MM.1S (cell line): ENCODE measurements at regions not wholly inside any gene's neighbourhood (a gene's known extent, or its start where the extent isn't known, plus 50 kb on each side); places are given as distances from the start of the nearest gene placed in this dataset.

Experiments used
- DNase-seq: peaks from one replicate; pipeline ENCODE4 v3.0.0-alpha.2; 2015
- H2AFZ ChIP-seq: fragments of 300-600 bp; sonication (generic); 2 replicates; pipeline ENCODE4 v1.6.0; 2016; ENCODE audit warnings: antibody characterized with exemption, low read length
- H3F3A ChIP-seq: fragments of 300-600 bp; sonication (generic); 2 replicates; pipeline ENCODE4 v1.6.1; 2016; ENCODE audit warnings: mild to moderate bottlenecking, antibody characterized with exemption, low read length, moderate library complexity, mixed read lengths; ENCODE audit not compliant: insufficient read depth
- H3K27ac ChIP-seq: fragments of 300-600 bp; sonication (generic); 2 replicates; pipeline ENCODE4 v1.5.1; 2016; ENCODE audit warnings: mild to moderate bottlenecking, low read length
- H3K27me3 ChIP-seq: fragments of 300-600 bp; sonication (generic); replicated peaks from 2 replicates; pipeline ENCODE4 v1.6.0; 2016; ENCODE audit warnings: low read length; ENCODE audit not compliant: insufficient read depth
- H3K36me3 ChIP-seq: fragments of 300-600 bp; sonication (generic); replicated peaks from 2 replicates; pipeline ENCODE4 v1.6.1; 2016; ENCODE audit warnings: mild to moderate bottlenecking, low read length, mixed read lengths; ENCODE audit not compliant: insufficient read depth
- H3K4me1 ChIP-seq: fragments of 300-600 bp; sonication (generic); 2 replicates; pipeline ENCODE4 v1.6.1; 2016; ENCODE audit warnings: low read length, mixed read lengths
- H3K4me2 ChIP-seq: fragments of 300-600 bp; sonication (generic); 2 replicates; pipeline ENCODE4 v1.6.0; 2016; ENCODE audit warnings: low read depth, low read length
- H3K4me3 ChIP-seq: fragments of 300-600 bp; sonication (generic); 2 replicates; pipeline ENCODE4 v1.5.1; 2016; ENCODE audit warnings: low read length, mixed read lengths
- H3K79me2 ChIP-seq: fragments of 300-600 bp; sonication (generic); 2 replicates; pipeline ENCODE4 v1.6.1; 2016; ENCODE audit warnings: mixed run types, low read length, mixed read lengths
- H3K9ac ChIP-seq: fragments of 300-600 bp; sonication (generic); 2 replicates; pipeline ENCODE4 v1.6.1; 2016; ENCODE audit warnings: low read length, mixed read lengths
- H3K9me2 ChIP-seq: fragments of 300-600 bp; sonication (generic); replicated peaks from 2 replicates; pipeline ENCODE4 v1.6.1; 2016; ENCODE audit warnings: mild to moderate bottlenecking, low read length, mixed read lengths; ENCODE audit not compliant: insufficient read depth
- H3K9me3 ChIP-seq: fragments of 300-600 bp; sonication (generic); replicated peaks from 2 replicates; pipeline ENCODE4 v1.6.1; 2016; ENCODE audit warnings: mild to moderate bottlenecking, low read length, mixed read lengths; ENCODE audit not compliant: insufficient read depth
- H4K20me1 ChIP-seq: fragments of 300-600 bp; sonication (generic); 2 replicates; pipeline ENCODE4 v1.6.1; 2016; ENCODE audit warnings: mild to moderate bottlenecking, low read length, moderate library complexity, mixed read lengths; ENCODE audit not compliant: insufficient read depth
- CTCF ChIP-seq: fragments of 300-600 bp; sonication (generic); IDR thresholded peaks from 2 replicates; pipeline ENCODE4 v1.5.1; 2016; ENCODE audit warnings: antibody characterized with exemption, low read length, mixed read lengths
- EZH2 ChIP-seq: fragments of 300-600 bp; sonication (generic); optimal IDR thresholded peaks from 2 replicates; pipeline ENCODE3; 2017; ENCODE audit warnings: low read depth, mild to moderate bottlenecking, antibody characterized with exemption, low read length, mixed read lengths
- EZH2phosphoT487 ChIP-seq: fragments of 300-600 bp; sonication (generic); IDR thresholded peaks from 2 replicates; pipeline ENCODE4 v1.6.1; 2018; ENCODE audit warnings: antibody characterized with exemption, low read length

- H3K9ac ChIP-seq: no peak overlapping the region
- H3K4me3 ChIP-seq: peak overlapping the region; percentile 25; the same call in 1 of the 2 replicates
- H3K9me3 ChIP-seq: no peaks in the 10 kb centered on the region
- H3K4me1 ChIP-seq: peaks cover 20% of the 10 kb centered on the region
- no peaks in the 10 kb centered on the region for H3K36me3 ChIP-seq
- no peaks in the 10 kb centered on the region for H4K20me1 ChIP-seq
- H3K9me2 ChIP-seq: no peaks in the 10 kb centered on the region
- H3F3A ChIP-seq: peaks cover 11% of the 10 kb centered on the region
- H3K4me2 ChIP-seq: peak overlapping the region; percentile 53
- H2AFZ ChIP-seq: no peak overlapping the region
- TF ChIP-seq EZH2 (no peak), CTCF (no peak), EZH2phosphoT487 (no peak)
- no peaks in the 10 kb centered on the region for H3K79me2 ChIP-seq
- peak overlapping the region; percentile 38; the same call in 1 of the 2 replicates for H3K27ac ChIP-seq
- peak; percentile 80 for DNase-seq
- H3K27me3 ChIP-seq: peaks cover 7% of the 10 kb centered on the region; the same call in 1 of the 2 replicates
Observed at GRCh38 chr18:11511434-11512095, 97.8 kb upstream of the SLC35G4 start.

GRCh38 chr18:11506856-11507255 is 102.5 kb upstream of the SLC35G4 start:
- Histone ChIP-seq H3K9me3 (no peaks in the 10 kb centered on the region), H2AFZ (no peak overlapping the region), H4K20me1 (no peaks in the 10 kb centered on the region), H3K27me3 (peaks cover 7% of the 10 kb centered on the region; the same call in 1 of the 2 replicates), H3K27ac (no peak overlapping the region), H3K79me2 (no peaks in the 10 kb centered on the region), H3K9ac (no peak overlapping the region), H3K36me3 (no peaks in the 10 kb centered on the region), H3F3A (peaks cover 2% of the 10 kb centered on the region; the same call in 1 of the 2 replicates), H3K9me2 (no peaks in the 10 kb centered on the region), H3K4me3 (no peak overlapping the region), H3K4me1 (peaks cover 6% of the 10 kb centered on the region), H3K4me2 (no peak overlapping the region)
- TF ChIP-seq EZH2phosphoT487 (no peak), CTCF (no peak), EZH2 (no peak)
- no peak for DNase-seq

GRCh38 chr18:11505993-11506392 is 103.4 kb upstream of the SLC35G4 start:
- H3K9me2 ChIP-seq: no peaks in the 10 kb centered on the region
- no peak overlapping the region for H2AFZ ChIP-seq
- no peaks in the 10 kb centered on the region for H3K9me3 ChIP-seq
- no peaks in the 10 kb centered on the region for H3K79me2 ChIP-seq
- H3K4me3 ChIP-seq: no peak overlapping the region
- TF ChIP-seq EZH2 (no peak), EZH2phosphoT487 (no peak), CTCF (no peak)
- no peak overlapping the region for H3K4me2 ChIP-seq
- no peaks in the 10 kb centered on the region for H4K20me1 ChIP-seq
- peaks cover 11% of the 10 kb centered on the region for H3K4me1 ChIP-seq
- peaks cover 7% of the 10 kb centered on the region; the same call in 1 of the 2 replicates for H3K27me3 ChIP-seq
- H3K36me3 ChIP-seq: no peaks in the 10 kb centered on the region
- 0 out of 2 replicates have a peak, but pooled peaks cover under 1% of the 10 kb centered on the region for H3F3A ChIP-seq
- no peak overlapping the region for H3K27ac ChIP-seq
- no peak for DNase-seq
- no peak overlapping the region for H3K9ac ChIP-seq
